CD4-positive, alpha-beta T cell treated with Interferon gamma for 1 hour (primary cell): ENCODE measurements at regions not wholly inside any gene's neighbourhood (a gene's known extent, or its start where the extent isn't known, plus 50 kb on each side); places are given as distances from the start of the nearest gene placed in this dataset.

Experiments
- DNase-seq: peaks from one replicate; pipeline ENCODE4 v3.0.0-alpha.2; 2020

- no peak for DNase-seq
These were observed 703.9 kb downstream of the EFNA5 start for GRCh38 chr5:106966686-106967315.

GRCh38 chr5:106964132-106964531 is 706.6 kb downstream of the EFNA5 start:
- no peak for DNase-seq

- no peak for DNase-seq
These were observed 707.1 kb downstream of the EFNA5 start for GRCh38 chr5:106963630-106964029.

DNA sequence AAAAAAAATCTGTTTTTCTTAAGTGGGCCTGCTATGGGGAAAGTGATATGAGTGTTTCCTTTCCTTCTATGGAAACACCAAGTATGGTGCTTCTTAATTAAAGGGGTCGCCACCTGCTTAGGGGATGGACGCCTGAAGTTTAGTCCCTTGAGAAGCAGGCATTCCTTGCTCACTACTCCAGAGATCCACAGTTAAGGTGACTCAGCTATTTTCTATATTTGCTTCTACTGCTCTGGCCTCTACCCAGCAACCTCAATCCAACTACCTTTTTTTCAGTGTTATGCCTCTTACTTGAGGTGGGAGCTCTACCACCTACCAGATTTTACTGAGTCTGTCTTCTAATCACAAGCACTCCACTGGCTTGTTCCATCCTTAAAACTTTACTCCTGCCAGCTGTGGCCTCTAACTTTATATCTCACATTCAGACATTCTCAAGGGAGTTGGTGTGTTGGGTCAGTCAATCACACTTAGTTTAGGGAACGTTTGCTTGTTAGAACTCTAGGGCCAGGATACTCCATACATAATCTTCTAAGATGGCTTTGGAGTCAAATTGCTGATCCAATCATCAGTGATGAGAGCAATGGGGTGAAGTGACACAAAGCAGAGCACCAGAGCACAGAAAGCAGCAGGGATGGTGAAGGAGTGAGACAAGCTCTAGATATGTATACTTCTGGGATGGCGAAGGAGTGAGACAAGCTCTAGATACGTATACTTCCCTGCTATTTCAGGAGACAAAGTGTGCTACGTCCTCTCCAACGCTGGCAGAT is 708.1 kb downstream of the EFNA5 start:
- DNase-seq, result no peak

- DNase-seq, result no peak
These were observed 711.4 kb downstream of the EFNA5 start for GRCh38 chr5:106959387-106959786.

DNA sequence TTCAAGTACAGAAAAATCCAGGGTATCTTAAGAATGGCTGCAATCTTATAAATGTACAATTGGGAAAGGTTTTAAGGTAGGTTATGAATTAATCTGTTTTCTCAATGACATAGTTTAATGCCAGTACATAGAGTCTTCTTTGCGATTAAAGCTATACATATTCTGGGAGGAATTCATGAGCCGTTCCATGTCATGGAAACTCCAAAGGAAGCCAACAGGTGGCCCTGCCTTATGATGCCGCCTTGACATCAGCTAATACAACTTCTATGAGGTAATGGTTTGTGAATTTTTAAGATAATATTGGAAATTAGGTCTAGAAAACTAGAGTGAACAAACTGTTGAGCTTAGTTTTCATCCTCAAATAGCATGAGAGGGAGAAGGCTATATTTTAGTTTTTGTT is 713.4 kb downstream of the EFNA5 start:
- DNase-seq, result no peak

- DNase-seq, result no peak
These were observed 713.9 kb downstream of the EFNA5 start for GRCh38 chr5:106956886-106957285.

DNA sequence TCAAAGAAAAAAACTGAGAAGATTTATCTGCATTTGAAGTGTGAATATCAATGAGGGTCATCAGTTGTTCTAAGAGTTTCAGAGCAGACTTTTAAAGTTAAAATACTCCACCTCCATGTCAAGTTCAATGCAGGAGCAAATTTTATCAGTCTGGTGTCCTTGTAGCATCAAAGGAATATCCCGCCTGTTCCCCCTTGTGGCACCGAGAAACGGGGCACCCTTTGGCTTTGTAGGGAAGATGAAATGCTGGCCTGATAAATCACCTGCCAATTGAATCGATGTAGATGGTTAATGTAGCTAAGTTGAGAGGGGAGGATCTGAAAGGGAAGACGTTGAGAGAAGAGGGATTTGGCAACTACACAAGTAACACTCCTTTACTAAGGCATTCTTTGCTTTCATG is 714.5 kb downstream of the EFNA5 start:
- DNase-seq, result no peak

DNA sequence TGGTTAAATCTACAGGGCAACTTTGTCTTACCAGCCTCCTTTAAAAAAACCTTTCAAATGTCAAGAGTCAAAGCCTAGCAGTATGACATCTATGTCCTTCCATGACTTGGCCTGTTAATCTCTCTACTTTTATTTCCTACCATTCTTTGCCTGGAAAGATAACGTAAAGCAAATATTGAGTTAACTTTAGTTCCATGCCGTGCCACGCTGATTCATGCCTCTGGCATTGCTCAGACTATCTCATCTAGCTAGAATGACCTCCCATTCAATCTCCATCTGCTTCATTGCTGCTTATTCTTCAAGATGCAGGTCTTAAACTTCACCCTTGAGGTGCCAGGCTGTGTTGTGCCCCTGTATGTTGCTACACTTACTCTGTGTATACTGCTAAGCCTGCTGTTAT is 729.8 kb downstream of the EFNA5 start:
- no peak for DNase-seq

DNA sequence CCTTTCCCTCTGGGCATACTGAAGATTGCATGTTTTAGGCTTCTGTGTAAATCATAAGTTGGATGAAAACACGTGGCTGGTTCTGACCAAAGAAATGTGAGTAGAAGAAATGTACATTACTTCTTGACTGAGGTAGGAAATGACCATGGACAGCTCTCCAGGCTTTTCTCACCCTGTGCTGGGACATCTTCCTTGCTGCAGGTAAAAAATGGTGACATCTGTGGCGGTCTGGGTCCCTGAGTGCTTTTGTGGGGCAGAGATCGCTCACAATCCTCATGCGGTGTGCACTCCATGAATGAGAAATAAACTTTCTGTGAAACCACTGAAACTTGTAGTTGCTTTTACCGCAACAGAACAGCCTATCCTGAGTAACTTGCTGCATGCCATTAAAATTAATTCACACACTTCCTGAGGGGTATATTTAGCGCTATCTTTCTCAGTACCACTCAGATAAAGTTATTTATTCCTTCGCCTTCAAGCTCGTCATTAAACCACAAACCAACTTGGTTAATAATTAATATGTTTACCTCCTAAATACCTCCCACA is 730.4 kb downstream of the EFNA5 start:
- DNase-seq, result no peak

GRCh38 chr5:106923409-106923808 is 747.3 kb downstream of the EFNA5 start:
- DNase-seq, result no peak

- no peak for DNase-seq
These were observed 749.2 kb downstream of the EFNA5 start for GRCh38 chr5:106921567-106921966.

DNA sequence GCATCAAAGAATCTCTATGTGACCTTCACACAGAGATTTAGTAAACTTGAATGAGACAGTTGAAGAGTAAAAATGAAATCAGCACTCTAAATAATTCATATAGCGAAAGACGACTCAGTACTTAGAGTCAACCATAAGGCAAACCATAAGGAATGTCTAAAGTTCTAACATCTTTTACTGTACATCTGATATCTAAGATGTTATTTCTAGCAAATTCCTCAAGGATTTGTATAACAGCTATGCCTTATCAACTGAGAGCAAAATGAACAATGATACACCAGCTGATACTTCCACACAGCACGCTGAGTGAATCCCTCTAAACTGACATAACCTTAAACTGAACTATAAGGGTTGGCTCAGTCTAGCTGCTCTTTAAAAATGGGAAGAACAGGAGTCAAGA is 760.3 kb downstream of the EFNA5 start:
- DNase-seq, result no peak

DNA sequence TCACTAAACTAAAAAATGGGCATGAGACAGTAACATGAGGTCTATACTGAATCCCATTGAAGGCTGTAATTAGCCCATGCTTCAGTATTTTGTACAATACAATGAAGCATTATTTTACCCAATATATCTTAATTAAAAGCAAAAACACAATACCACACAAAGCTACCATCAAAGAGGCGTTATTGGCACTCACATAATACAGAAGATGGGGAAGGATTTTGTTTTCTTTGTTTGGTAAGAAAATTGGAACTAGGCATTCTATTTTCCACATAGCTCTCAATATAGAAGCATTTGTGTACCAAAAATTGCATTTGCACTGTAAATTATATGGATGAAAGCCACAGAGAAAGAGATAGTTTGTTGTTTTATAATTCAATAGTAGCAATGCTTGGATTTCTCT is 761.0 kb downstream of the EFNA5 start:
- no peak for DNase-seq

DNA sequence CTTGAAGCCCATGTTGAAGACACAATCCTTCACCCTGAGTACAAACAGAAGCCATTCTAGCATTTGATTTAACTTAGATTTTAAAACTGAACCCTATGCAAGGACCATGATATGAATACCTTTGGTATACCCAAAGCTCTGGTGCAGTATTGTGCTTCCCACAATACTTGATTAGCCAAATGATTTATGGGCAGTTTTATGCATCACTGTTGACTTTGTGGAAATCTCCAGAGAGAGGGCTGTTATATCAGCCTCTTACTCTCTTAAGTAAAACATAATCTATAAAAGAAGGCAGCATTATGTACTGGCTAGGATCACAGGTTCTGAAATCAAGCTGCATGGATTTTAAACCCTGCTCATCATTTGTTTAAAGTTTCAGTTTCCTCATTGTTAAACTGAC is 762.8 kb downstream of the EFNA5 start:
- DNase-seq, result no peak

- DNase-seq, result no peak
These were observed 764.5 kb downstream of the EFNA5 start for GRCh38 chr5:106906199-106906598.

DNA sequence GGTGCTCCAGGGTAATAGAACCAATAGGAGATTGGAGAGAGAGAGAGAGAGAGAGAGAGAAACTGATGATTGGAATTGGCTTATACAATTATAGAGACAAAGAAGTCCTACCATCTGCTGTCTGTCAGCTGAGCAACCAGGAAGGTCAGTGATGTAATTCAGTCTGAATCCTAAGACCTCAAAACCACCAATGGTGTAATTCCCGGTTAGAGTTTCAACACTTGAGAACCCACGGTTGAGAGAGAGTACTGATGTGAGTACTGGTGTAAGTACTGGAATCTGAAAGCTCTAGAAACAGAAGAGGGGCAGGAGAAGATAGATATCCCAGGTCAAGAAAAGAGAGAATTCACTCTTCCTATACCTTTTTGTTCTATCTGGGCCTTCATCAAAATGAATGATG is 775.8 kb downstream of the EFNA5 start:
- DNase-seq, result no peak

DNA sequence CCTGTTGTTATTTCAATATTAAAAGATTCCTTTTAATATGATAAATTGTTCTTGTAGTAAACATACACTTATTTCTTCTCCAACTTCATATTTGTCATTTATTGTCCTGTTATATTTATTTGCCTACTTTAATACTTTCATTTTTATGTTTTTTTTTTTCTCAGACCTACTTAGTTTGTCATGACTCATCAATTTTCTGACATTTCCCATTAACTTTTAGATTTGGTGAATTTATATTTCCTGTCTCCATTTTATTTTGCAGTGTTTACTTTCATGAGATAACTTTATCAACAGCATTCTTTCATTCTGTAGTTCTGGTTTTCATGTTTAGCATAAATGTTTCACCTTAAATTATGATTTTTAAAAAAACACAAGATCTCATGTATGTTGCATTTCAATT is 788.7 kb downstream of the EFNA5 start:
- DNase-seq, result no peak

DNA sequence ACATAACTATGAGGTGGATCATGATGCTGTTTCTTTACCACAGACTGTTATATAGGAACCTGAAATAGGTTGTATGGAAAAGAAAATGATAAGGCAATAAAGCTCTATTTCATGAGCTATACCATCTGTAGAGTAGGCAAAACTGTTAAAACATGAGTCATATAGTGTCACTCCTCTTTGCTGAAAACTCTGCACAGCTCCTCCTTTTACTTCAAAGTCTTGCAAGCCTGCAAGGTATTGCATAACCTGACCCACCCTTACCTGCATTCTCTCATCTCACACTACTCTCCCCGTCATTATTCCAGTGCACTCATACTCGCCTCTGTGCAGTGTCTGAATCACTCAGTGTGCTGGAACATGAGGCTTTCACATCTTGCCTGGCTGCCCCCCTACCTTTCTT is 790.1 kb downstream of the EFNA5 start:
- no peak for DNase-seq

DNA sequence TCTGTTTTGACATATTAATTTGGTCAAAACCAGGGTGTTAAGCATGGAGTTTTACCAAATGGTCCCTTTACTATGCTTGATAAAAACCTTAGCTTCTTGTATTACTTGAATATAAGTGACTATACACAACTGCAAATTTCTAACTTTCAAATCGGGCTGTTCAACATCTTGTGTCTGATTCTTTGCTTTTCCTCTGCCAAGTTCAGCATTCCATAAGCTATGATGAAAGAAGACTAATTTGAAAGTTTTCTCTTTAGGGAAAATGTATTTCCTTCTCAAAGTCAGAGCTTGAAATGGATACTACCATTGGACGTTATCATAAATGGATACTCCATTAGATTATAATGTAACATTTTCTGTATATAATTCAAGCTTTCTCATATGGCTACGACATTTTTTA is 792.9 kb downstream of the EFNA5 start:
- no peak for DNase-seq

DNA sequence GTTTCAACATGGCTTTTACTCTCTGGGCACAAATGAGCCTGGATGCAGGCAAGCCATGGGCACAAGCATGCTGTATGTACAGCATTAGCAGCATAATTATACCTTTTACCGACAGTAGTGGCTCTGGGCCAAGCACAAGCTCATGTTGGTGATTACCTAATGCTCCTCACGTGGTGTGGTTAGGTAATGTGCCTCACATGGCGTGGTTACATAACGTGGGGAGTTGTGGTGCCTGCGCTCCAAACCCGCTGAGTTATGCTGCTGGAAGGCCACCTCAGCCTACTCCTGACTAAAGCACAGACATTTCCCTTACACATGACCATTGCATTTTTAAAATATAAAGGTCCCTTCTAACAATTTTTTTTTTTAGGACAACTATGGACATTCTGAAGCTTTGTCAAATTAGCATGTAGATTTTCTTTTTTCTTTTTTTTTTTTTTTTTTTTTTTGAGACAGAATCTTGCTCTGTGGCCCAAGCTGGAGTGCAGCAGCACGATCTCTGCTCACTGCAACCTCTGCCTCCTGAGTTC is 794.0 kb downstream of the EFNA5 start:
- no peak for DNase-seq

- DNase-seq, result no peak
These were observed 794.5 kb downstream of the EFNA5 start for GRCh38 chr5:106876298-106876622.

DNA sequence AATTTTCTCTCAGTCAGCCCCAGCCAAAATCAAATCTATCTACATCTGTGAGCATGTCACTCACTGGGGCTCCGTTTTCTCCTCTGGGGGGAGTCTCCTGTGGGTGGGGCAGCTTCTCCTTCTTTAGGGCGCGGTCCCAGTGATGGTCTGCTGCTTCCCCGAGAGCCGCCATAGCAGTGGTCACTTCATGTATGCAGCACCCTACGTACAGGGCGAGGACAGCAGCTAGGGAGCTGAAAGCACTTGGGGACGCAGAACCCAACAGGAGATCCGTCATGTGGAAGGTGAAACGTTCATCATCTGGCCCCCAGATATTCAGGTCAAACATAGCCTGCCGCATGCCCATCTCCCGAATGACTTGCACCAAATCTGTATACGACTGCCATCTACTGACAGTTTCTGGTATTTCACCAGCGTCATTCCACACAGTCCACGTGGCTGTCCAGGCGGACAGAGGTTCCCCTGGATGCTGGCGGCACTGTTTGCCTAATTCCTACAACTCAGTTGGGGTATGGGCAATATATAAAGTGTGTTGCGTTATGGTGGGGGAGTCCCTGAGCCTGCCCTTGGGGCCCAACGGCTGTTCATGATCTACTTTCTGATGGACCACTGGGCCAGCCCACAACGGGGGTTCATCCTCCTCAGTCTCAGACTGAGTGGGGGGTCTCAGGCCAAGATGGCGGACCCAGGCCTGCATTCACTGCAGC is 795.0 kb downstream of the EFNA5 start:
- no peak for DNase-seq

DNA sequence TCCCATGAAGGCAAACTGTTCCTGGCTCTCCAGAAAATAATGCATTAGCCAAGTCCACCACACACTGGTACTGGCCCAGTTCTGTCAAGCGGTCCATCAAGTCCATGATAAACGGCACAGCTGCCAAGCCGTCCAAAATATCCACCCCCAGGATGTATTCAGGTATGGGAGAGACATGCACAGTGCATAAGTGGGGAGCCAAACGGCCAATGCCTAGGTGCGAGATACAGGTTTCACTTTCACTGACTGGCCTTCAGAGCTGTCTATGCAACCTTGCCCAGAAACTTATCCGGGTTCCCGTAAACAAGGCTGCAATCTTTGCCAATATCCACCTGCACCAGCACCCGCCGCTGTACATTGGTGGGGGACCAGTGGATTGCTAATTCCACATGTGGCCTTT is 795.8 kb downstream of the EFNA5 start:
- no peak for DNase-seq
